GM23338 (cell line): ENCODE measurements at regions not wholly inside any gene's neighbourhood (a gene's known extent, or its start where the extent isn't known, plus 50 kb on each side); places are given as distances from the start of the nearest gene placed in this dataset.

ENCODE experiments used
- ATAC-seq: fragments of 200-7000 bp; cut with Tn5 transposase; 3 replicates; pipeline ENCODE4 v1.9.1; 2020
- DNase-seq: peaks from one replicate; pipeline ENCODE4 v3.0.0-alpha.2; 2015; ENCODE audit warnings: low spot score
- H2AFZ ChIP-seq: fragments of 200-600 bp; sonication (generic); 2 replicates; pipeline ENCODE4 v1.8.0; 2016; ENCODE audit warnings: antibody characterized with exemption, mild to moderate bottlenecking, moderate library complexity
- H3F3A ChIP-seq: fragments of 200-600 bp; sonication (generic); replicated peaks from 2 replicates; pipeline ENCODE4 v1.8.0; 2017; ENCODE audit warnings: antibody characterized with exemption, mixed run types, low read depth
- H3K27ac ChIP-seq: fragments of 200-600 bp; sonication (generic); 2 replicates; pipeline ENCODE4 v1.6.1; 2016; ENCODE audit warnings: low read depth
- H3K27me3 ChIP-seq: fragments of 200-600 bp; sonication (generic); 2 replicates; pipeline ENCODE4 v1.8.0; 2016; ENCODE audit warnings: mild to moderate bottlenecking, mixed run types, moderate library complexity; ENCODE audit not compliant: insufficient read depth
- H3K36me3 ChIP-seq: fragments of 200-600 bp; sonication (generic); 2 replicates; pipeline ENCODE4 v1.8.0; 2016; ENCODE audit warnings: mild to moderate bottlenecking; ENCODE audit not compliant: insufficient read depth
- H3K4me1 ChIP-seq: fragments of 200-600 bp; sonication (generic); 2 replicates; pipeline ENCODE4 v1.8.0; 2016; ENCODE audit warnings: mild to moderate bottlenecking, moderate library complexity; ENCODE audit not compliant: insufficient read depth
- H3K4me2 ChIP-seq: fragments of 200-600 bp; sonication (generic); 2 replicates; pipeline ENCODE4 v1.7.1; 2017; ENCODE audit warnings: mixed run types
- H3K4me3 ChIP-seq: fragments of 200-600 bp; sonication (generic); 2 replicates; pipeline ENCODE4 v1.6.1; 2016; ENCODE audit warnings: mixed run types
- H3K79me2 ChIP-seq: fragments of 200-600 bp; sonication (generic); replicated peaks from 2 replicates; pipeline ENCODE4 v1.8.0; 2017; ENCODE audit warnings: mild to moderate bottlenecking; ENCODE audit not compliant: insufficient read depth
- H3K9me2 ChIP-seq: fragments of 200-600 bp; sonication (generic); 2 replicates; pipeline ENCODE4 v1.8.0; 2017; ENCODE audit not compliant: insufficient read depth
- H4K20me1 ChIP-seq: fragments of 200-600 bp; sonication (generic); replicated peaks from 2 replicates; pipeline ENCODE4 v1.8.0; 2017; ENCODE audit warnings: mild to moderate bottlenecking; ENCODE audit not compliant: insufficient read depth
- H3K27ac Mint-ChIP-seq: 2 replicates; pipeline ENCODE4 v1.8.0; 2020; ENCODE audit warnings: inconsistent platforms, mild to moderate bottlenecking, moderate library complexity, mixed read lengths
- H3K27me3 Mint-ChIP-seq: 3 replicates; pipeline ENCODE4 v1.8.0; 2022; ENCODE audit warnings: low read depth, mild to moderate bottlenecking, moderate library complexity, mixed read lengths, inconsistent platforms; ENCODE audit not compliant: insufficient read depth, poor library complexity
- H3K36me3 Mint-ChIP-seq: 3 replicates; pipeline ENCODE4 v1.8.0; 2021; ENCODE audit warnings: low read depth, mild to moderate bottlenecking, inconsistent platforms, moderate library complexity, mixed read lengths
- H3K4me1 Mint-ChIP-seq: 3 replicates; pipeline ENCODE4 v1.8.0; 2020; ENCODE audit warnings: mild to moderate bottlenecking, inconsistent platforms, mixed read lengths
- H3K4me3 Mint-ChIP-seq: 3 replicates; pipeline ENCODE4 v1.8.0; 2021; ENCODE audit warnings: moderate library complexity, mild to moderate bottlenecking, inconsistent platforms, mixed read lengths
- H3K9me3 Mint-ChIP-seq: 3 replicates; pipeline ENCODE4 v1.8.0; 2020; ENCODE audit warnings: moderate library complexity, mild to moderate bottlenecking, inconsistent platforms, mixed read lengths
- CREB1 ChIP-seq: fragments of 250-450 bp; sonication (Bioruptor Pico); IDR thresholded peaks from 2 replicates; pipeline ENCODE4 v1.5.0; 2020; ENCODE audit warnings: low read depth, mild to moderate bottlenecking, moderate library complexity
- EZH2 ChIP-seq: fragments of 200-600 bp; sonication (generic); IDR thresholded peaks from one replicate; pipeline ENCODE4 v1.8.0; 2017; ENCODE audit warnings: antibody characterized with exemption, mild to moderate bottlenecking, low read depth; ENCODE audit not compliant: unreplicated experiment
- EZH2phosphoT487 ChIP-seq: fragments of 200-600 bp; sonication (generic); IDR thresholded peaks from one replicate; pipeline ENCODE4 v1.8.1; 2018; ENCODE audit warnings: antibody characterized with exemption; ENCODE audit not compliant: unreplicated experiment
- NANOG ChIP-seq: IDR thresholded peaks from 2 replicates; pipeline ENCODE4 v1.6.1; 2016; ENCODE audit warnings: antibody characterized with exemption, borderline replicate concordance
- POLR2AphosphoS5 ChIP-seq: IDR thresholded peaks from 2 replicates; pipeline ENCODE4 v1.6.1; 2016; ENCODE audit warnings: antibody characterized with exemption, low read depth
- STAT1 ChIP-seq: IDR thresholded peaks from one replicate; pipeline ENCODE4 v1.6.1; 2016; ENCODE audit warnings: antibody characterized with exemption; ENCODE audit not compliant: unreplicated experiment
- TF ChIP-seq, protein P1 (sequence below): fragments of 250-450 bp; sonication (Bioruptor Pico); IDR thresholded peaks from 2 replicates; pipeline ENCODE4 v1.5.0; 2020; ENCODE audit warnings: mild to moderate bottlenecking, moderate library complexity
- TF ChIP-seq, protein P2 (sequence below), 2 experiments: fragments of 200-600 bp in 1 of 2; sonication (generic) in 1 of 2; conservative IDR thresholded peaks; 2 replicates each; pipeline versions ENCODE4 v1.5.1 to v1.6.1; 2016 to 2017; ENCODE audit warnings: antibody characterized with exemption in 2 of 2, low read depth in 2 of 2, mild to moderate bottlenecking in 2 of 2, moderate library complexity in 1 of 2
- TF ChIP-seq, protein P3 (sequence below): IDR thresholded peaks from 2 replicates; pipeline ENCODE4 v1.6.1; 2016; ENCODE audit warnings: antibody characterized with exemption

DNA sequence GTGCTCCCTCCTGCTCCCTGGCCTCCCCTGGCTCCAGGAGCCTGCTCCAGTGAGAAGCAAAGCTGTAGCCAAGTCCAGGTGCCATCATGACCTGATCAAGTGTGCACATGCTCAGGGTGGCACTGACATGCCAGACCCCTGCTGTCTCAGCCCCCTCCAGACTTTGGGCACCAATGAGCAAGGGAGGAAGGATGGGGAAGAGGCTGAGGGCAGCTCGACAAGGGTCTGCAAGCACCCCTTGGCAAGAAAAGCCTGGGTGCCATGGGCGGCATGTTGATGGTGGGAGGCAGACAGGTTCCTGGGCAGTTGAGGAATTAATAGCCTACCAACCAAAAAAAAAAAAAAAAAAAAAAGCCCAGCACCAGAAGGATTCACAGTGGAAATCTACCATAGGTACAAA lies 942.6 kb upstream of the PRMT6 start (continued):
- TF ChIP-seq, protein P1, sequence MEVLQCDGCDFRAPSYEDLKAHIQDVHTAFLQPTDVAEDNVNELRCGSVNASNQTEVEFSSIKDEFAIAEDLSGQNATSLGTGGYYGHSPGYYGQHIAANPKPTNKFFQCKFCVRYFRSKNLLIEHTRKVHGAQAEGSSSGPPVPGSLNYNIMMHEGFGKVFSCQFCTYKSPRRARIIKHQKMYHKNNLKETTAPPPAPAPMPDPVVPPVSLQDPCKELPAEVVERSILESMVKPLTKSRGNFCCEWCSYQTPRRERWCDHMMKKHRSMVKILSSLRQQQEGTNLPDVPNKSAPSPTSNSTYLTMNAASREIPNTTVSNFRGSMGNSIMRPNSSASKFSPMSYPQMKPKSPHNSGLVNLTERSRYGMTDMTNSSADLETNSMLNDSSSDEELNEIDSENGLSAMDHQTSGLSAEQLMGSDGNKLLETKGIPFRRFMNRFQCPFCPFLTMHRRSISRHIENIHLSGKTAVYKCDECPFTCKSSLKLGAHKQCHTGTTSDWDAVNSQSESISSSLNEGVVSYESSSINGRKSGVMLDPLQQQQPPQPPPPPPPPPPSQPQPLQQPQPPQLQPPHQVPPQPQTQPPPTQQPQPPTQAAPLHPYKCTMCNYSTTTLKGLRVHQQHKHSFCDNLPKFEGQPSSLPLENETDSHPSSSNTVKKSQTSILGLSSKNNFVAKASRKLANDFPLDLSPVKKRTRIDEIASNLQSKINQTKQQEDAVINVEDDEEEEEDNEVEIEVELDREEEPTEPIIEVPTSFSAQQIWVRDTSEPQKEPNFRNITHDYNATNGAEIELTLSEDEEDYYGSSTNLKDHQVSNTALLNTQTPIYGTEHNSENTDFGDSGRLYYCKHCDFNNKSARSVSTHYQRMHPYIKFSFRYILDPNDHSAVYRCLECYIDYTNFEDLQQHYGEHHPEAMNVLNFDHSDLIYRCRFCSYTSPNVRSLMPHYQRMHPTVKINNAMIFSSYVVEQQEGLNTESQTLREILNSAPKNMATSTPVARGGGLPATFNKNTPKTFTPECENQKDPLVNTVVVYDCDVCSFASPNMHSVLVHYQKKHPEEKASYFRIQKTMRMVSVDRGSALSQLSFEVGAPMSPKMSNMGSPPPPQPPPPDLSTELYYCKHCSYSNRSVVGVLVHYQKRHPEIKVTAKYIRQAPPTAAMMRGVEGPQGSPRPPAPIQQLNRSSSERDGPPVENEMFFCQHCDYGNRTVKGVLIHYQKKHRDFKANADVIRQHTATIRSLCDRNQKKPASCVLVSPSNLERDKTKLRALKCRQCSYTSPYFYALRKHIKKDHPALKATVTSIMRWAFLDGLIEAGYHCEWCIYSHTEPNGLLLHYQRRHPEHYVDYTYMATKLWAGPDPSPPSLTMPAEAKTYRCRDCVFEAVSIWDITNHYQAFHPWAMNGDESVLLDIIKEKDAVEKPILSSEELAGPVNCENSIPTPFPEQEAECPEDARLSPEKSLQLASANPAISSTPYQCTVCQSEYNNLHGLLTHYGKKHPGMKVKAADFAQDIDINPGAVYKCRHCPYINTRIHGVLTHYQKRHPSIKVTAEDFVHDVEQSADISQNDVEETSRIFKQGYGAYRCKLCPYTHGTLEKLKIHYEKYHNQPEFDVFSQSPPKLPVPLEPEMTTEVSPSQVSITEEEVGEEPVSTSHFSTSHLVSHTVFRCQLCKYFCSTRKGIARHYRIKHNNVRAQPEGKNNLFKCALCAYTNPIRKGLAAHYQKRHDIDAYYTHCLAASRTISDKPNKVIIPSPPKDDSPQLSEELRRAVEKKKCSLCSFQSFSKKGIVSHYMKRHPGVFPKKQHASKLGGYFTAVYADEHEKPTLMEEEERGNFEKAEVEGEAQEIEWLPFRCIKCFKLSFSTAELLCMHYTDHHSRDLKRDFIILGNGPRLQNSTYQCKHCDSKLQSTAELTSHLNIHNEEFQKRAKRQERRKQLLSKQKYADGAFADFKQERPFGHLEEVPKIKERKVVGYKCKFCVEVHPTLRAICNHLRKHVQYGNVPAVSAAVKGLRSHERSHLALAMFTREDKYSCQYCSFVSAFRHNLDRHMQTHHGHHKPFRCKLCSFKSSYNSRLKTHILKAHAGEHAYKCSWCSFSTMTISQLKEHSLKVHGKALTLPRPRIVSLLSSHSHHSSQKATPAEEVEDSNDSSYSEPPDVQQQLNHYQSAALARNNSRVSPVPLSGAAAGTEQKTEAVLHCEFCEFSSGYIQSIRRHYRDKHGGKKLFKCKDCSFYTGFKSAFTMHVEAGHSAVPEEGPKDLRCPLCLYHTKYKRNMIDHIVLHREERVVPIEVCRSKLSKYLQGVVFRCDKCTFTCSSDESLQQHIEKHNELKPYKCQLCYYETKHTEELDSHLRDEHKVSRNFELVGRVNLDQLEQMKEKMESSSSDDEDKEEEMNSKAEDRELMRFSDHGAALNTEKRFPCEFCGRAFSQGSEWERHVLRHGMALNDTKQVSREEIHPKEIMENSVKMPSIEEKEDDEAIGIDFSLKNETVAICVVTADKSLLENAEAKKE (CRISPR knock-in tag) = no peak
- TF ChIP-seq CREB1 = no peak

DNA sequence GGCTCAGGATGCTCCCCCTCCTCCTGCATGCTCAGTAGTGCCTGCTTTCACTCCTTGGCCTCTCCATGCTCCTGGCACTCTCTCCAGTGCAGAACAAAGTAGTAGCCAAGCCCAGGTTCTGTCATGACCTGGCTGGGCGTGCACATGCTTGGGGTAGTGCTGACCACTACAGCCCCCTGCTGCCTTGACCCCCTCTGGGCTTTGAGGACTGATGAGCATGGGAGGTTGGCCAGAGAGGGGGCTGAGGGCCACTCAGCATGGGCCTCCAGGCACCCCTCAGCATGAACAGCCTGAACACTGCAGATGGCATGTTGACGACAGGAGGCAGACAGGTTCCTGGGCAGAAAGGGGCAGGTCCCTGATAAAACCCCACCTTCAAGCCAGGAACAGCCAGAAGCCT lies 935.7 kb upstream of the PRMT6 start:
- Histone ChIP-seq H3K27ac (no peak overlapping the region), H3K9me2 (no peaks in the 10 kb centered on the region), H3K79me2 (no peaks in the 10 kb centered on the region), H3K4me2 (no peak overlapping the region), H2AFZ (no peak overlapping the region), H3F3A (no peaks in the 10 kb centered on the region), H3K27me3 (no peaks in the 10 kb centered on the region), H3K4me1 (no peaks in the 10 kb centered on the region), H3K36me3 (peaks cover 17% of the 10 kb centered on the region), H4K20me1 (no peaks in the 10 kb centered on the region), H3K4me3 (no peak overlapping the region)
- Mint-ChIP-seq H3K4me3 (no peak overlapping the region), H3K27ac (no peak overlapping the region), H3K9me3 (peaks cover 42% of the 10 kb centered on the region), H3K4me1 (no peaks in the 10 kb centered on the region), H3K36me3 (peaks cover 13% of the 10 kb centered on the region; the same call in 2 of the 3 replicates), H3K27me3 (no peaks in the 10 kb centered on the region)
- ATAC-seq = no peak
- no peak for DNase-seq
- TF ChIP-seq NANOG (no peak), EZH2 (no peak), POLR2AphosphoS5 (no peak), STAT1 (no peak), EZH2phosphoT487 (no peak)
- TF ChIP-seq, protein P2, sequence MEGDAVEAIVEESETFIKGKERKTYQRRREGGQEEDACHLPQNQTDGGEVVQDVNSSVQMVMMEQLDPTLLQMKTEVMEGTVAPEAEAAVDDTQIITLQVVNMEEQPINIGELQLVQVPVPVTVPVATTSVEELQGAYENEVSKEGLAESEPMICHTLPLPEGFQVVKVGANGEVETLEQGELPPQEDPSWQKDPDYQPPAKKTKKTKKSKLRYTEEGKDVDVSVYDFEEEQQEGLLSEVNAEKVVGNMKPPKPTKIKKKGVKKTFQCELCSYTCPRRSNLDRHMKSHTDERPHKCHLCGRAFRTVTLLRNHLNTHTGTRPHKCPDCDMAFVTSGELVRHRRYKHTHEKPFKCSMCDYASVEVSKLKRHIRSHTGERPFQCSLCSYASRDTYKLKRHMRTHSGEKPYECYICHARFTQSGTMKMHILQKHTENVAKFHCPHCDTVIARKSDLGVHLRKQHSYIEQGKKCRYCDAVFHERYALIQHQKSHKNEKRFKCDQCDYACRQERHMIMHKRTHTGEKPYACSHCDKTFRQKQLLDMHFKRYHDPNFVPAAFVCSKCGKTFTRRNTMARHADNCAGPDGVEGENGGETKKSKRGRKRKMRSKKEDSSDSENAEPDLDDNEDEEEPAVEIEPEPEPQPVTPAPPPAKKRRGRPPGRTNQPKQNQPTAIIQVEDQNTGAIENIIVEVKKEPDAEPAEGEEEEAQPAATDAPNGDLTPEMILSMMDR (conservative IDR thresholded peaks at IDR 0.05; ENCODE audit: low read depth in 2 of 2) = no peak
- TF ChIP-seq, protein P3, sequence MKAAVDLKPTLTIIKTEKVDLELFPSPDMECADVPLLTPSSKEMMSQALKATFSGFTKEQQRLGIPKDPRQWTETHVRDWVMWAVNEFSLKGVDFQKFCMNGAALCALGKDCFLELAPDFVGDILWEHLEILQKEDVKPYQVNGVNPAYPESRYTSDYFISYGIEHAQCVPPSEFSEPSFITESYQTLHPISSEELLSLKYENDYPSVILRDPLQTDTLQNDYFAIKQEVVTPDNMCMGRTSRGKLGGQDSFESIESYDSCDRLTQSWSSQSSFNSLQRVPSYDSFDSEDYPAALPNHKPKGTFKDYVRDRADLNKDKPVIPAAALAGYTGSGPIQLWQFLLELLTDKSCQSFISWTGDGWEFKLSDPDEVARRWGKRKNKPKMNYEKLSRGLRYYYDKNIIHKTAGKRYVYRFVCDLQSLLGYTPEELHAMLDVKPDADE = no peak
